IMR-90 (cell line): ENCODE measurements at regions not wholly inside any gene's neighbourhood (a gene's known extent, or its start where the extent isn't known, plus 50 kb on each side); places are given as distances from the start of the nearest gene placed in this dataset.

Experiments
- BHLHE40 ChIP-seq: fragments of 150-350 bp; IDR thresholded peaks from 2 replicates; pipeline ENCODE4 v1.6.1; 2016; ENCODE audit warnings: mild to moderate bottlenecking, low read depth, low read length
- CHD1 ChIP-seq: IDR thresholded peaks from 2 replicates; pipeline ENCODE4 v1.6.1; 2012; ENCODE audit warnings: low read depth, low read length, improper control_type of control experiment
- CTCF ChIP-seq: conservative IDR thresholded peaks from 2 replicates; pipeline ENCODE4 v1.5.1; 2012; ENCODE audit warnings: mild to moderate bottlenecking, low read depth, low read length, improper control_type of control experiment
- ELK1 ChIP-seq: fragments of 150-350 bp; IDR thresholded peaks from 2 replicates; pipeline ENCODE4 v1.6.1; 2016; ENCODE audit warnings: low read depth, mild to moderate bottlenecking, low read length, moderate library complexity, borderline replicate concordance
- POLR2A ChIP-seq: IDR thresholded peaks from 2 replicates; pipeline ENCODE4 v1.6.1; 2012; ENCODE audit warnings: mild to moderate bottlenecking, low read depth, low read length
- RCOR1 ChIP-seq: IDR thresholded peaks from 2 replicates; pipeline ENCODE4 v1.6.1; 2012; ENCODE audit warnings: mild to moderate bottlenecking, low read length, improper control_type of control experiment; ENCODE audit not compliant: insufficient replicate concordance
- USF2 ChIP-seq: fragments of 150-350 bp; IDR thresholded peaks from 2 replicates; pipeline ENCODE4 v1.6.1; 2017; ENCODE audit warnings: mild to moderate bottlenecking, antibody characterized with exemption, low read length, low read depth

GRCh38 chr2:198368089-198368488 is 563.7 kb downstream of the PLCL1 start:
- TF ChIP-seq CTCF (no peak), CHD1 (no peak), RCOR1 (no peak), POLR2A (no peak), USF2 (no peak), BHLHE40 (no peak), ELK1 (no peak)
